GM21528 (cell line): ENCODE measurements at regions not wholly inside any gene's neighbourhood (a gene's known extent, or its start where the extent isn't known, plus 50 kb on each side); places are given as distances from the start of the nearest gene placed in this dataset.

Source experiments
- ATAC-seq: cut with Tn5 transposase; IDR thresholded peaks from one replicate; pipeline ENCODE4 v1.9.1; 2021; ENCODE audit warnings: mild to moderate bottlenecking, moderate library complexity; ENCODE audit not compliant: unreplicated experiment, low FRiP score

- ATAC-seq: no peak
Measured at GRCh38 chr6:93801101-93801847, 381.9 kb upstream of the EPHA7 start.

- ATAC-seq: no peak
Measured at GRCh38 chr6:93799226-93799625, 379.9 kb upstream of the EPHA7 start.

- no peak for ATAC-seq
Measured at GRCh38 chr6:93794166-93794565, 374.8 kb upstream of the EPHA7 start.

GRCh38 chr6:93792746-93793145 lies 373.4 kb upstream of the EPHA7 start:
- no peak for ATAC-seq

DNA sequence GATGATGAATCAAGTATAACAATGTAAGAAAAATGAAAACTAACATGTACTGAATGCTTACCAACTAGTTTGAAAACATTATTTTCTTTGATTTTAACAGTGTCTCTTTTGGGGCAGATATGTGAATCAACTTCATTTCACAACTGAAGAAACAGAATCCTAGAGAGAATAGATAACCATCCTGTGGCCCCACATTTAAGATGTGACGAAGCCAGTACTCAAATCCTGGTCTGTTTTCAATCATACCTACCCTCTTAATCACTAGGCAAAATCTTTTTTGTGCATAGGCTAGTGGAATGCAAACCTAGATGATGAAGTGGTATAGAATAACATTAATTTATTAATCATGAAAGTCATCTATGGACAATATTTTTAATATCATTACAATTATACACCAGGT lies 371.6 kb upstream of the EPHA7 start:
- no peak for ATAC-seq

DNA sequence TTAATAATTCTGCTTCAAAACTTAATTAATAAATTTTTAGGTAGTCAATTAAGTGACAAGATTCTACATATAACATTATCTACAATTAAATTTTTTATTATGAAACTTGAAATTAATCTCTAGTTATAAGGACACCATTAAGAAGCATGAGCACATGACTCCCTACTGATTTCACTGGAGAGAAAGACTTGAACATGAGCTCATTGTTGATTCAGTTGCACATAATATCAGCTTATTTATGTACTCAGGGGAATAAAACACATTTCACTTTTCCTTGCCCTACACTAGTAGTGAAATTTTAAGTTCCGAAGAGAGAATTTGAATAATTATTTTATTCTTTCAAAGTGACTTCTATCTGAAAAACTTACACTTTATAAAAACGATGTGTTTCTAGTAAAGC lies 370.2 kb upstream of the EPHA7 start:
- ATAC-seq: no peak

DNA sequence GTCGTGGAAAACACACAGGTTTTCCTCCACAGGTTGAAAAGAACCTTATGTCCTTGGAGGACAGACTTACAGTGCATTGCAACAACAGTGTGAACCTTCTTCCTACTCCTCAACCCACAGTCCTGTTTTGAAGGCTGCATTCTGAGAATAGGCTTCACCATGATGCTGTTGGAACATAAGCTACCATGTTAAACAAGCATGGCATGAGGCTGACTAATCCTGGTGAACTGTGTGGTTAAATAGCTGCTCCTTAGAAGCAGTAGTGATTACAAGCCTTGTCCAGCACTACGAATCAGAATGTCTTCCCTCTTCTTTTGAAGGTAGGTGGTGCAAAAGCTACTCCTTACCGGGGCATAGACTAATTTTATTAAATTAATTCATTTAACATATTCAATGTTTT lies 368.5 kb upstream of the EPHA7 start:
- ATAC-seq: no peak

DNA sequence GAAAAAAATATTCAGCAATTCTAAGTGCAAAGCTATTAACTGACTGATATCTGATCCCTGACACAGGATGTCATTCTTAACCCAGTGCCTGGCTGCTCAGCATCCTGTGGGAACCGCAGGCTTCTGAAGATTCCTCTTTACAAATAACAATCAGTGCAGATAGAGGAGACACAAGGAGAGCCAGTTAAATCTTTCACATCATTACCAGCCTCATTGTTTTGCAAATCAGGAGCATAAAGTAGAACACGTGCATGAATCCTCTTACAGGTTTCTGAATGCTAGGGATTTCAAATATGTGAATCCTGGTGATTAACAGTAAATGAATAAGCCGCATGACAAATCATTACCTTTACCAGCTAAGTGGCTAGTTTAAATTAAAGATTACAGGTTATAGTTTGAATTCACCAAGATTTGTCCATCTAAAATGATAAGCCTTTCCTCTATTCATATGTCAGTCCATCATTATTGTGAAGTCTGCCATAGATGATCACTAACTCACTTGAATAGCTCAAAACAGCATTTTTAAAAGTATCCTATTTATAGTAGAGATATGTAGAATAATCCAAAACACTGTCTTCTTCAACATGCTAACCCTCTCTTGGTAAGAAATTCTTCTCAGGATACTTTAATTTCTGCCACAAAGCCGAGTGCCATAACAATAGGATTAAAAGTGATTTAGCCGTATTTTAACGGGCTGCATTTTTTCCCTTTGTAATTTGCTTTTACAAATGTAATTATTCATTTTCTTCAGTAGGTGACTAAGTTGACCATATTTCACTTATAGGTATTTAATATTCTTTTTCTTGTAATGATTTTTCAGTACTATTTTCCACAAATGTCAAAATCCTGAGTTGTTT lies 367.3 kb upstream of the EPHA7 start:
- ATAC-seq: no peak

DNA sequence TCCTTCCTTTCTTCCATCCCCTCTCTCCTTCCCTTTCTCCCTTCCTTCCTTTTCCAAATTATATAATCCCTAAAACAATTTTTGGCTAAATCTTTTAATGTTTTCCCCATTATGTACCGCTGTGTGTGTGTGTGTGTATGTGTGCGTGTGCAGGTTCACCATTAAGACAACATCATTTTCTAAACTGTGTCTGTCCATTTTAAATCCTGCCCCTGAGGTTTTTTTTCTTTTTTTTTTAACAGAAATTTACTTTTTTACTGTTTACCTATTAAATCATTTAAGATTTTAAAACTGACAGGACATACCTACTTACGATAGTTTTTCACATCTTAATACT lies 366.3 kb upstream of the EPHA7 start:
- ATAC-seq: no peak

DNA sequence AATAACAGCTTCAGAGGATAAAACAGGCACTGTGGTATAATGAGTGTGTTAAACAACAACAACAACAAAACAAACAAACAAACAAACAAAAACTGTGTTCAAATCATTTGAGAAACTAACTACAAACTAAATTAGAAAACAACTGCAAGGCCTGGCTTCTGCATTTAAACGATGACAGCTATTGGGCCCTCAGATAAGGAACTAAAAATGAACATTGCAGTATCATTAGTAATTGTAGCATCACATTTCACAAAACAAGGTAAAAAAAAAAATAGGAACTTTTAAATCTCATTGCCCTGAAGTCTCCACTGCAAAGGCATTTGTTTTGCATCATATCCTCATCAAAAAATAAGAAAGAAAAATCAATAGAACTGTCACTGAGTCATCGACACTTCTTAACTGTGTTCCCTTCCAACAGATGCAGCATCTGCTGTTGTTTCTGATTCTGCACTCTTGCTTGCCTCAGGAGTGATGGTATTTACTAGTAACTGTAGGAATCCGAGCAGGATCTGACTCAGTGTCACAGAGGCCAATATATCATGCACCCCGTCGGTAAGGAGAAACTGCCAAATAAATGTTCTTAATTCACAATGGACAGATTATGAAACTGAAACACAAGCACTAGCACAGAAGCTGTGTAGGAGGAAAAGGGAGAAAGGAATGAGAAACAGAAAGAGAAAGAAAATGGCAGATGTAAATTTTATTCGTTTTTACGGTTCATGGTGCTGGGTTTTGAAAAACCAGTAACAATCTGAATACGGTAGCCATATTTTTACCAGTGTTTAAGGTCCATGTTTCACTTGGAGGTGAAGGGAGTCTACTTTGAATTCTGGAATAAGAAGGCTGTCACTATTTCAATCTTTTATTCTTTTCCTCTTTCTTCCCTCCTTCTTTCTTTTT lies 365.7 kb upstream of the EPHA7 start:
- ATAC-seq: no peak

- ATAC-seq: no peak
Measured at GRCh38 chr6:93779086-93779841, 359.9 kb upstream of the EPHA7 start.

GRCh38 chr6:93759190-93759589 lies 339.8 kb upstream of the EPHA7 start:
- ATAC-seq: no peak

- no peak for ATAC-seq
Measured at GRCh38 chr6:93751969-93752368, 332.6 kb upstream of the EPHA7 start.

- no peak for ATAC-seq
Measured at GRCh38 chr6:93749930-93750329, 330.6 kb upstream of the EPHA7 start.

DNA sequence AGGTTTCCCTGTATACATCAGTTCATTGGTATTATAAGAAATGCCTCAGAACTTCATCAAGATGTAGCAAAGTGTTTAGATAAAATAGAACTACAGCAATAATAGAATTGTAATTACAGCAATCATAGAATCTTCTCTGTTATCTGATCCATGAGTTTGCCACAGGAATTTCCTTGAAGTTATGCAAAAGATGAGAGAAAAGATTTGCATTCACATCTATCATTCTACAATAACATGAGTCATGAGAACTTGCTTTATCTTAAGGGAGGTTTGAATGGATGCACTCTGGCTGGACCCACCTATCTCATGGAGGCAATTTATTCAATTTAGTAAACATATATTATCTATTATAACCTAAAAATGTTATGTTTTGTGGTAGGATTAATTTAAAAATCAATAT lies 329.8 kb upstream of the EPHA7 start:
- no peak for ATAC-seq

DNA sequence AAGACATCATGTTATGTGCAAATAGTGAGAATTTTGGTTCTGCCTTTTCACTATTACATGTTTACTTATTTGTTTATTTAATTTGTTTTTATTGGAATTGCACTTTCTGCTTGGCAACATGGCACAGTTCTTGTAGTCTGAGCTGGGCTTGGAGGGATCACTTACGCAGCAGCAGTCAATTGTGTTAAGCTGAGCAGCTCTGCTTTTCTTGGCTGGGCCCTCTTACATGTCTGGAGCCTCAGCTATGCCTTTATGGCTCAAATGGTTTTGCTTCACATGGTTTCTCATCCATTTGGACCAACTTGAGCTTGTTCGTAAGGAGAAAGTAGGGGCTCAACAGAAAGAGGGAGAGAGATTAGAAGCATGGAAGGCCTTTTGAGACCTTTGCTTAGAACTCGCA lies 327.5 kb upstream of the EPHA7 start:
- no peak for ATAC-seq

DNA sequence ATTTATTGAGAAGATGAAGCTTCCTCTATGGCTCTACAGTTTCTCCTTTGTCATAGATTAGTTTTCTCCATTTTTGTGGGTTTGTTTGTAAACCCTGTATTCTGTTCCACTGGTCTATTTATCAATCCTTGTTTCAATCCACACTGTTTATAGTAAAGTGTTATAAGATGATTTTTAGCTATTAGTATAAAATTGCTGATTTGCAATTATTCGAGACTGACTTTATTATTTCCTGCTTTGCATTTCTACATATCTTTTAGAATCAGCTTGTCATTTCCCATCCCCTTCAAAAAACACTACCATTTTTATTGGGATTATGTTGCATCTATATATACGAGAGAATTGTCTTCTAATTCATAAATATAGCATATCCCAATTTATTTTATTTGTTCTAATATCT lies 325.9 kb upstream of the EPHA7 start:
- no peak for ATAC-seq

DNA sequence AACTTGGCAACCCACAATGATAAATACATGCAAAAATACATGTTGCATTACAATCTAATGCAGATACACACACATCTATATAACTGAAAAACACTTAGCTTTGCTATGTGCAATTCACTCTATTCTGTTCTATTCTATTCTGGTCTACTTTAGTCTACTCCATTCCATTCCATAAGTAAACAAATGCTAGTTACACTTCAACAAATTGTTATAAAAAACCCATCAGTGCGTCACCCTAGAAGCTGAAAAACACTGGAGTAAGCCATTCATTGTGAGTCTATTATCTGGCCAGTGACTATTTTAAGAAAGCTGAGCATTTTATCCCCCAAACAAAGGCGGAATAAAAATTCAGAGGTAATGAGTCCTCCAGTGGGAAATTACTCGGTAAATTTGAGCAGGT lies 315.7 kb upstream of the EPHA7 start:
- ATAC-seq: no peak

- no peak for ATAC-seq
Measured at GRCh38 chr6:93731306-93731705, 311.9 kb upstream of the EPHA7 start.

DNA sequence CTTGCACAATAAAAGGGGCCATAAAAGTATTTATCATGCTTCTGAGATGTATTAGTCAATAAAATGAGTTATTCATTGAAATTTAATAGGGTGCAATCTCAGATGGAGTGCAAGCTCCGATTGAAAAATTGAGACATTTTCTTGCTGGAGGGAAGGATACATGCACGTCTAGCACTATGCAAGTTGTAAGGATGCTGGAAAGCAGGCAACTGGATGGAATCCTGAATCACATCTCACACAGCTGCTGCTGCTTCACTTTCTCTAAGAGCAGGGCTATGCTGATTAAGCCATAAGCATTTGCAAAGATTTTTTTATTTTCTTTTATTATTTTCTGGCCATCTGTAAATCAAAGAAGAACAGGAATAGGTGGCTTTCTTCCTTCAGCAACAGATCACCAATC lies 308.8 kb upstream of the EPHA7 start:
- no peak for ATAC-seq
